Gastroesophageal sphincter (tissue), 4 donors: ENCODE measurements at regions not wholly inside any gene's neighbourhood (a gene's known extent, or its start where the extent isn't known, plus 50 kb on each side); places are given as distances from the start of the nearest gene placed in this dataset.
A peak's percentile ranks its signal among the peaks of the same experiment; 100 is the strongest.

ENCODE experiments used
- ATAC-seq: fragments of 150-250 bp; one replicate; pipeline ENCODE4 v1.9.1; 2016; ENCODE audit warnings: mild to moderate bottlenecking, moderate library complexity
- H3K27ac ChIP-seq, 4 donors: fragments of 200-600 bp; sonication (generic) in 3 of 4; 1 replicate in 3 of 4; 2 replicates in 1 of 4; pipeline ENCODE4 v1.5.1; 2016 to 2019
- H3K27me3 ChIP-seq: fragments of 200-600 bp; sonication (generic); one replicate; pipeline ENCODE4 v1.5.1; 2019
- H3K36me3 ChIP-seq, 2 donors: fragments of 200-600 bp; sonication (generic); one replicate each; pipeline ENCODE4 v1.5.1; 2019; ENCODE audit warnings: control low read depth in 1 of 2
- H3K4me1 ChIP-seq, 3 donors: fragments of 200-600 bp; sonication (generic); 1 replicate in 2 of 3; 2 replicates in 1 of 3; pipeline ENCODE4 v1.5.1; 2016 to 2019; ENCODE audit warnings: control low read depth in 2 of 3
- H3K4me3 ChIP-seq, 2 donors: fragments of 200-600 bp; sonication (generic); one replicate each; pipeline ENCODE4 v1.5.1; 2019; ENCODE audit warnings: mild to moderate bottlenecking in 1 of 2, moderate library complexity in 1 of 2
- H3K9me3 ChIP-seq, 3 donors: fragments of 200-600 bp; sonication (generic); one replicate each; pipeline ENCODE4 v1.5.1; 2017 to 2019; ENCODE audit warnings: control low read depth in 2 of 3
- CTCF ChIP-seq, 4 experiments: fragments of 200-600 bp in 2 of 4; fragments of 450-650 bp in 2 of 4; sonication (generic) in 1 of 4; IDR thresholded peaks; one replicate each; pipeline ENCODE4 v1.5.1; 2017 to 2019; ENCODE audit warnings: antibody characterized with exemption in 4 of 4, mild to moderate bottlenecking in 2 of 4, moderate library complexity in 2 of 4
- EP300 ChIP-seq: sonication (generic); formaldehyde crosslinking; IDR thresholded peaks from one replicate; pipeline ENCODE4 v1.6.1; 2017; ENCODE audit warnings: antibody characterized with exemption, mild to moderate bottlenecking
- POLR2A ChIP-seq, 2 donors: fragments of 450-650 bp; IDR thresholded peaks; one replicate each; pipeline ENCODE4 v1.6.1; 2017; ENCODE audit warnings: antibody characterized with exemption in 2 of 2, mild to moderate bottlenecking in 2 of 2, moderate library complexity in 1 of 2
- POLR2AphosphoS5 ChIP-seq: sonication (generic); formaldehyde crosslinking; IDR thresholded peaks from one replicate; pipeline ENCODE4 v1.6.1; 2017; ENCODE audit warnings: antibody characterized with exemption
- WGBS, 2 donors: methylation state at CpG; one replicate each; pipeline ENCODE4 v1.1.5; 2018; ENCODE audit warnings: low coverage in 1 of 2; 5-methylcytosine and 5-hydroxymethylcytosine counted together

- Histone ChIP-seq H3K9me3 (no peaks in the 10 kb centered on the region), H3K27ac (no peak overlapping the region), H3K27me3 (no peaks in the 10 kb centered on the region), H3K36me3 (no peaks in the 10 kb centered on the region), H3K4me1 (peaks cover 0 to 6% (median 0%) of the 10 kb centered on the region in 3 donors), H3K4me3 (no peak overlapping the region)
- ATAC-seq: no peak
- 8 to 13% methylated on average over 1 of the region's 1 CpG for WGBS, 2 donors
- TF ChIP-seq POLR2A (IDR thresholded peaks at IDR 0.05) (no peak), CTCF (IDR thresholded peaks at IDR 0.05) (no peak), EP300 (no peak), POLR2AphosphoS5 (no peak)
Observed at GRCh38 chr11:38182126-38182866, 1584.3 kb upstream of the RAG2 start.

GRCh38 chr11:38176686-38177322, 1578.8 kb upstream of the RAG2 start:
- 84% methylated on average over 2 of the region's 12 CpGs; no CpG with 5 or more reads in 1 of the 2 donors for WGBS, 2 donors
- TF ChIP-seq POLR2AphosphoS5 (no peak), CTCF (IDR thresholded peaks at IDR 0.05) (no peak), EP300 (no peak)
- no peak overlapping the region for H3K27ac ChIP-seq
- peaks cover 0 to 3% (median 0%) of the 10 kb centered on the region in 3 donors for H3K4me1 ChIP-seq
- no peak overlapping the region for H3K4me3 ChIP-seq
- no peaks in the 10 kb centered on the region for H3K36me3 ChIP-seq
- no peaks in the 10 kb centered on the region for H3K9me3 ChIP-seq
- ATAC-seq: no peak
- no peaks in the 10 kb centered on the region for H3K27me3 ChIP-seq

- whole genome bisulfite sequencing, 2 donors: 39 to 61% methylated on average over 6 to 8 of the region's 8 CpGs
- Histone ChIP-seq H3K36me3 (no peaks in the 10 kb centered on the region), H3K27ac (no peak overlapping the region), H3K4me3 (no peak overlapping the region), H3K27me3 (no peaks in the 10 kb centered on the region), H3K9me3 (no peaks in the 10 kb centered on the region), H3K4me1 (peaks cover 0 to 10% (median 0%) of the 10 kb centered on the region in 3 donors)
- TF ChIP-seq EP300 (no peak), CTCF (IDR thresholded peaks at IDR 0.05) (no peak), POLR2A (IDR thresholded peaks at IDR 0.05) (no peak), POLR2AphosphoS5 (no peak)
- no peak for ATAC-seq
Observed at GRCh38 chr11:38173676-38174075, 1575.6 kb upstream of the RAG2 start.

GRCh38 chr11:38169286-38169685, 1571.2 kb upstream of the RAG2 start:
- Histone ChIP-seq H3K36me3 (no peaks in the 10 kb centered on the region), H3K4me3 (no peak overlapping the region), H3K27ac (no peak overlapping the region), H3K9me3 (no peaks in the 10 kb centered on the region), H3K27me3 (no peaks in the 10 kb centered on the region), H3K4me1 (peaks cover 0 to 12% (median 0%) of the 10 kb centered on the region in 3 donors)
- 0 to 7% methylated on average over 1 of the region's 1 CpG for WGBS, 2 donors
- TF ChIP-seq POLR2A (IDR thresholded peaks at IDR 0.05) (no peak), CTCF (IDR thresholded peaks at IDR 0.05) (no peak), POLR2AphosphoS5 (no peak), EP300 (no peak)
- peak; percentile 43 for ATAC-seq

GRCh38 chr11:38163526-38163925, 1565.5 kb upstream of the RAG2 start:
- H3K27ac ChIP-seq: no peak overlapping the region
- H3K4me3 ChIP-seq: no peak overlapping the region
- no peaks in the 10 kb centered on the region for H3K9me3 ChIP-seq
- no peak for ATAC-seq
- H3K27me3 ChIP-seq: no peaks in the 10 kb centered on the region
- H3K36me3 ChIP-seq: no peaks in the 10 kb centered on the region
- TF ChIP-seq POLR2AphosphoS5 (no peak), POLR2A (IDR thresholded peaks at IDR 0.05) (no peak), EP300 (no peak)
- H3K4me1 ChIP-seq: peaks cover 0 to under 1% (median 0%) of the 10 kb centered on the region in 3 donors
